K562 (cell line): ENCODE measurements at regions not wholly inside any gene's neighbourhood (a gene's known extent, or its start where the extent isn't known, plus 50 kb on each side); places are given as distances from the start of the nearest gene placed in this dataset.

ENCODE experiments used
- CEBPB ChIP-seq: fragments of 450-650 bp; IDR thresholded peaks from 2 replicates; pipeline ENCODE4 v1.6.1; 2016; ENCODE audit warnings: missing genetic modification characterization, missing compliant biosample characterization
- CTCF ChIP-seq, 3 experiments: IDR thresholded peaks in 2 of 3; conservative IDR thresholded peaks in 1 of 3; 2 replicates each; pipeline ENCODE4 v1.5.1; 2011 to 2012; ENCODE audit warnings: low read length in 3 of 3, mild to moderate bottlenecking in 3 of 3, control low read depth in 2 of 3, improper control_type of control experiment in 1 of 3, inconsistent platforms in 1 of 3, low read depth in 1 of 3, mixed read lengths in 1 of 3, moderate library complexity in 1 of 3; ENCODE audit not compliant: insufficient read depth in 2 of 3

GRCh38 chr2:145080426-145080825, 560.5 kb upstream of the ZEB2 start:
- TF ChIP-seq CEBPB (tag) (no peak), CTCF (IDR thresholded peaks at IDR 0.05 in 2 of 3, conservative IDR thresholded peaks at IDR 0.05 in 1 of 3; ENCODE audit: insufficient read depth in 2 of 3, low read depth in 1 of 3, low read length in 3 of 3) (no peak)
